NCI-H510A (cell line): ENCODE measurements at regions not wholly inside any gene's neighbourhood (a gene's known extent, or its start where the extent isn't known, plus 50 kb on each side); places are given as distances from the start of the nearest gene placed in this dataset.

Experiments used
- DNase-seq: peaks from one replicate; lab custom pipeline; 2025; lab: John Stamatoyannopoulos, UW

GRCh38 chr5:123874600-123875201 is 362.7 kb downstream of the CSNK1G3 start:
- DNase-seq = no peak

GRCh38 chr5:123873846-123874245 is 361.9 kb downstream of the CSNK1G3 start:
- no peak for DNase-seq

GRCh38 chr5:123871373-123871772 is 359.4 kb downstream of the CSNK1G3 start:
- DNase-seq = no peak

DNA sequence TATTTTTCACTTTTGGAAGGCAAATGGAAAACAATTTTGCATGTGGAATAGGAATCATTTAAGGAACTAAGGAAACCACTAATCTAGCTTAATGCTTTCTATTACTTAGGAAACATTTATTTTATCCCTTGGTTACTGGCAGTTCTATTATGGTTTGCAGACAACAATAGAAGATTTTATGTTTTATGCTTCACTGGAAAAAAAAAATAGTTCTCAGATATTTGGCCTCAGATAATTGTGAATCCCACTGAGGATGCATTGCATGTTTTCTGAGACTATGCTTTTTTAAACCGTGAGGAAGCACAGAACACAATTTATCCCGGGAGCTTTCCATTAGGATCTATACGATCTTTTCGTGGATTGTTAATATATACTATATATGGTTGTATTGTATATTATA is 356.9 kb downstream of the CSNK1G3 start:
- DNase-seq = no peak

DNA sequence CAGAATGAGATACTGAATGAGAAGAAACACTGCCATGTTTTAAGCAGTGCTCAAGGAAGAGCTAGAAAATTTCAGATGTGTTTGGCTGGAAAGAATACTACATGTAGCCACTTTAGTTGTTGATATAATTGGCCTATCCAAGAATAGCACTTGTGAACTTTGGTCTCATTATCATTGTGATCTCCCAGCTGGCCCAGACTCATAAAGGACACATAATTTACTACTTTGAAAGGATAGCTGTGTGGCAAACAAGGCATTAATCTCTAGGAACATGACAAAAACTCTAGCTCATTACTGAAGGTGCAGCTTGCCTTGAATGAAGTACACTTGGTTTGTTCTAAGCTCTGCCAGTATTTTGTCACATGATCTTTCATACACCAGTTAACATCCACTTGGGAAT is 356.3 kb downstream of the CSNK1G3 start:
- no peak for DNase-seq

- no peak for DNase-seq
These were observed 353.7 kb downstream of the CSNK1G3 start for GRCh38 chr5:123865641-123866040.

DNA sequence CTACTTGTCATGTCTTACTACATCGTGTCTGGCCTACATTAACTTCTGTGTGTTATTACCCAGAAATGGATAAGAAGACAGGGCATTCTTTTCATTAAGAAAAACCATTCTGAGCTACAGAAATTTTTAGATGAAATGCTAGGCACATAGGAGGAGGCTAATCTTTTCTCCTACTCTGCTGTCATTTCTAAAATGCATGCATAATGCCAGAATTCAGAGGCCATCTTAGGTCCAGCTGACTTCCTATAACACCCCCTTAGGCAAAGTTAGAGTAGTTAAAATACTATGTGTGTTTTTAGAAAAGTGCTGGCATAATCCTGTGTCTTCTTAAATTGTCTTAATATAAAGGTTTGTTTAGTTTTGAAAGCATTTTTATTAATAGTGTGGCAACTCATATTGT is 352.6 kb downstream of the CSNK1G3 start:
- no peak for DNase-seq

- DNase-seq = no peak
These were observed 347.0 kb downstream of the CSNK1G3 start for GRCh38 chr5:123858938-123859337.

GRCh38 chr5:123856766-123857165 is 344.8 kb downstream of the CSNK1G3 start:
- no peak for DNase-seq

DNA sequence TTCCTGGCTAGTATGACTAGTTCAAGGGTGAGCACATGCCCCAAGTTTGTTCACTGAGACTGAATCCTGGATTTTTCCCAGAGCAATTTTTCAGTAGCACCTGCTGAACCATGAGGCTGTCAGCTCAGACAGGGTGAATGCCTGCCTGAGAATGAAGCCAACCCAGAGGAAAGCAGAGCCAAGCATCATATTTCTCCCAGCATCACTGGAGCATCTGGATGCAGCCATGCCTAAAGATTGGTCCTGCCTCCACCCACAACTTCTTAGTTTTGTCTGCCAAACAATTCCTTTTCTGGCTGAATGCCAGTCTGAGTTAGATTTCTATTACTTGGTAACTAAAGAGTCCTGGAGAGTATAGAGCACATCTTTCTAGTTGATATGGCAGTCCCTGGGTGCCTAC is 343.6 kb downstream of the CSNK1G3 start:
- no peak for DNase-seq

GRCh38 chr5:123845356-123846100 is 333.6 kb downstream of the CSNK1G3 start:
- DNase-seq = no peak

DNA sequence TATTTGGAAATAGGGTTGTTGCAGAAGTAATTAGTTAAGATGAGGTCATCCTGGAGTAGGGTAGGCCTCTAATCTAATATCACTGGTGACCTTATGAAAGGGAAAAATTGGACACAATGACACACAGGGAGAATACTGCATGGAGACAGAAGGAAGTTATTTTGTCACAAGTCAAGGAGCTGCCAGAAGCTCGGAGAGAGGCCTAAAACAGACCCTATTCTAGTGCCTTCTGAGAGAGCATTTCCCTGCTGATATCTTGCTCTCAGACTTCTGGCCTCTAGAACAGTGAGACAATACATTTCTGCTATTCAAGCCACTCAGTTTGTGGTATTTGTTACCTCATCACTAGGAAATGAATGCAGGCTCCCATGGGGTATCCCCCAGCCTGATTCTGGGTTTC is 332.9 kb downstream of the CSNK1G3 start:
- no peak for DNase-seq

- DNase-seq = no peak
These were observed 323.4 kb downstream of the CSNK1G3 start for GRCh38 chr5:123835421-123835820.

- DNase-seq = no peak
These were observed 318.6 kb downstream of the CSNK1G3 start for GRCh38 chr5:123830575-123830974.

- DNase-seq = no peak
These were observed 315.8 kb downstream of the CSNK1G3 start for GRCh38 chr5:123827811-123828210.

GRCh38 chr5:123819833-123820232 is 307.9 kb downstream of the CSNK1G3 start:
- DNase-seq = no peak

DNA sequence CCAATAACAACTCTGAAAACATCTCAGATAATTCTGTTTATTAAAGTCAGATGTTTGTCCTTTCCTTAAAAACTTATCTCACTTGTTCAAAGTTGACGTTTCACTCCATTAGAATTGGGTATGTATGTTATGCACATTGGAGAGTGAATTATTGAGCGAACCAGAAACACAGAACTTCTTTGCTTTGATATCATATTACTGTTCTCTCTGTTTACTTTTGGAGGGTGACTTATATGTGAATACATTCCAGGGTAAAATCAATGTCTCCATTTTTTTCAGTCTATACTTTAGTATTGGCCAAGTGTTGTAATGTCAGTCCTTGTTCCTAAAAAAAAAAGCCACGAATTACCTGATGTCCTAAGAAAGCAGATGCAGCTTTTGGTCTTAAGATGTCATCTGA is 307.4 kb downstream of the CSNK1G3 start:
- no peak for DNase-seq

DNA sequence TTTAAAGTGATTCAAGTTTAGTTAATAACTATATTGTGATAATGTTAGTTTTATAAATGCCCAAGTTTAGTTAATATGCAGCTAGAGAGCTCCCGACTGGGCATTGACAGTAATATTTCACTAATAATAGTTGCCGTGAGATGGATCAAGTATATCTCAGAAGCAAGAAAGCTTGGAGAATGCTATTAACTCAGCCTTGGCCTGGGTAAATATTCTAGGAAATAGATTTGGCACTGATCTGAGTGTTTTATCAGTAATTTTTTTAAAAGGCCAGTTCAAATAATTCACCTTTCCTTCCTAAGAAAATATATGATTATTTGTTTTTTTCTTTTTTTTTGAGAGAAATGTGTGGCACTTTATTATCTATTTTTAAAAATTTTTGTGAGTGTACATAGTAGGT is 305.3 kb downstream of the CSNK1G3 start:
- no peak for DNase-seq

- DNase-seq = no peak
These were observed 303.0 kb downstream of the CSNK1G3 start for GRCh38 chr5:123814801-123815470.

- peak; percentile 27 for DNase-seq
These were observed 302.1 kb downstream of the CSNK1G3 start for GRCh38 chr5:123813937-123814624.

- DNase-seq = no peak
These were observed 301.3 kb downstream of the CSNK1G3 start for GRCh38 chr5:123813264-123813663.

DNA sequence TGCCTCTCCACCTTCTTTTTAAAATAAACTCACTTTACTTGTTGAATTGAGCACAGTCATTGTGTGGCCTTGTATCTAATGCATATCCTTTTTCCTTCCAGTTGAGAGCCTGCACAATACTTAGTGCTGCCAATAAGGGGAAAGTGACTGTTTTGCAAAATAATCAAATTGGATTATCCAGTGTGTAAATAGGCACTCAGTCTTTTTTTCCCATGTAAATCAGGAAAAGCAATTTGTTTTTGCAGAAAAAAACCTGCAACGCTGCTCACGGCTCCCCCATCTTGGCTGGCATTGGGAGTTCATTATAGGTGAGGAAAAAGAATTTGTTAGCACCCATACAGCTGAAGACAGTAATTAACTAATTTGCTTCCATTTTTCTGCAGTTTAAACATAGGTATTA is 299.9 kb downstream of the CSNK1G3 start:
- no peak for DNase-seq
